ENCODE measurements at regions not wholly inside any gene's neighbourhood (a gene's known extent, or its start where the extent isn't known, plus 50 kb on each side); places are given as distances from the start of the nearest gene placed in this dataset.

DNA sequence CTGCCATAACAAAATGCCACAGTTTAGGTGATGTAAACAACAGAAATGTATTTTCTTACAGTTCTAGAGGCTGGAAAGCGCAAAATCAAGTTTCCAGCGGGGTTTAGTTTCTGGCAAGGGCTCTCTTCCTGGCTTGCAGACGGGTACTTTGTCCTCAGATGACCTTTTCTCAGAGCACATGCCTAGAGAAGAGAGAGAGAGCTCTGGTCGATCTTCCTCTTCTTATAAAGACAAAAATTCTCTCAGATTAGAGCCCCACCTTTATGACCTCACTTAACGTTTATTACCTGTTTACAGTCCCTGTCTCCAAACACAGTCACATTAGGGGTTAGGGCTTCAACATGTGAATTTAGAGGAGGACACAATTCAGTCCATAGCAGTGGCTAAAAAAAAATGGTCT, 119.7 kb downstream of the CETN3 start:
- Histone ChIP-seq H4K91ac (ENCODE audit: insufficient read depth, low read depth, low read length) (no peak overlapping the region), H3K18ac (ENCODE audit: low read depth, low read length) (no peak overlapping the region), H3K9me1 (ENCODE audit: insufficient read depth, low read length) (no peaks in the 10 kb centered on the region), H2BK15ac (ENCODE audit: low read depth, low read length) (no peak overlapping the region), H3K4ac (ENCODE audit: low read depth, low read length) (no peak overlapping the region), H3K27me3 (ENCODE audit: control insufficient read depth, insufficient read depth, low read length) (no peaks in the 10 kb centered on the region), H3K79me1 (ENCODE audit: low read depth in 1 of 2, low read length in 2 of 2) (no peaks in the 10 kb centered on the region), H3K56ac (ENCODE audit: extremely low read depth, insufficient read depth, low read length) (no peak overlapping the region), H2BK120ac (ENCODE audit: low read depth, low read length) (no peak overlapping the region), H3K4me3 (ENCODE audit: insufficient read depth, low read depth, low read length) (no peak overlapping the region), H3K9ac (ENCODE audit: low read depth, low read length) (no peak overlapping the region), H3K23ac (ENCODE audit: low read depth, low read length) (no peak overlapping the region), H3K9me3 (ENCODE audit: control insufficient read depth, insufficient read depth, low read length) (no peaks in the 10 kb centered on the region), H2AK9ac (replicated peaks; ENCODE audit: low read depth, low read length, poor library complexity) (no peak overlapping the region), H3K4me1 (ENCODE audit: control insufficient read depth, insufficient read depth, low read length) (no peaks in the 10 kb centered on the region), H2BK5ac (ENCODE audit: low read depth, low read length, poor library complexity, severe bottlenecking) (no peak overlapping the region), H4K8ac (ENCODE audit: low read depth in 2 of 2, low read length in 2 of 2) (no peak overlapping the region), H3K14ac (replicated peaks; ENCODE audit: low read depth, low read length) (no peak overlapping the region), H3K4me2 (ENCODE audit: low read depth, low read length) (no peak overlapping the region), H3K36me3 (ENCODE audit: control insufficient read depth, insufficient read depth, low read length) (no peaks in the 10 kb centered on the region), H2BK20ac (ENCODE audit: low read depth, low read length) (no peak overlapping the region), H4K5ac (ENCODE audit: low read depth, low read length) (no peak overlapping the region), H2AK5ac (ENCODE audit: low read depth, low read length) (no peak overlapping the region), H4K20me1 (ENCODE audit: insufficient read depth, low read length) (no peaks in the 10 kb centered on the region), H2AFZ (replicated peaks; ENCODE audit: low read length, poor library complexity) (no peak overlapping the region), H3K27ac (ENCODE audit: insufficient read depth, low read length) (no peak overlapping the region)
- in situ Hi-C loops (cut with MboI; ENCODE audit: low sequenced_read_pairs), result no loop called here
- ChIA-PET CTCF (no interaction called here), POLR2A (ENCODE audit: unreplicated experiment) (no interaction called here)
- intact Hi-C loops (cut with micrococcal nuclease), result no loop called here
- DNase-seq, result no peak
- no TSS peak for BruUV-seq (replicated peaks)
- no CpG with 5 or more reads among the region's 5 CpGs for WGBS, 2 experiments (ENCODE audit: extremely low coverage in 2 of 2, insufficient read length in 1 of 2)
- ATAC-seq (ENCODE audit: low read depth), result no peak
- TF ChIP-seq MAFK (IDR thresholded peaks at IDR 0.05; ENCODE audit: low read depth, low read length) (no peak), MAZ (IDR thresholded peaks at IDR 0.05; ENCODE audit: borderline replicate concordance, low read depth, low read length) (no peak), CHD1 (IDR thresholded peaks at IDR 0.05; ENCODE audit: low read depth, low read length) (no peak), RFX5 (IDR thresholded peaks at IDR 0.05; ENCODE audit: low read depth, low read length) (no peak)
- TF ChIP-seq, protein P1, sequence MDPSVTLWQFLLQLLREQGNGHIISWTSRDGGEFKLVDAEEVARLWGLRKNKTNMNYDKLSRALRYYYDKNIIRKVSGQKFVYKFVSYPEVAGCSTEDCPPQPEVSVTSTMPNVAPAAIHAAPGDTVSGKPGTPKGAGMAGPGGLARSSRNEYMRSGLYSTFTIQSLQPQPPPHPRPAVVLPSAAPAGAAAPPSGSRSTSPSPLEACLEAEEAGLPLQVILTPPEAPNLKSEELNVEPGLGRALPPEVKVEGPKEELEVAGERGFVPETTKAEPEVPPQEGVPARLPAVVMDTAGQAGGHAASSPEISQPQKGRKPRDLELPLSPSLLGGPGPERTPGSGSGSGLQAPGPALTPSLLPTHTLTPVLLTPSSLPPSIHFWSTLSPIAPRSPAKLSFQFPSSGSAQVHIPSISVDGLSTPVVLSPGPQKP (IDR thresholded peaks at IDR 0.05; ENCODE audit: borderline replicate concordance, low read depth, low read length), result no peak
- TF ChIP-seq, protein P2, sequence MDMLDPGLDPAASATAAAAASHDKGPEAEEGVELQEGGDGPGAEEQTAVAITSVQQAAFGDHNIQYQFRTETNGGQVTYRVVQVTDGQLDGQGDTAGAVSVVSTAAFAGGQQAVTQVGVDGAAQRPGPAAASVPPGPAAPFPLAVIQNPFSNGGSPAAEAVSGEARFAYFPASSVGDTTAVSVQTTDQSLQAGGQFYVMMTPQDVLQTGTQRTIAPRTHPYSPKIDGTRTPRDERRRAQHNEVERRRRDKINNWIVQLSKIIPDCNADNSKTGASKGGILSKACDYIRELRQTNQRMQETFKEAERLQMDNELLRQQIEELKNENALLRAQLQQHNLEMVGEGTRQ (IDR thresholded peaks at IDR 0.05; ENCODE audit: low read depth, low read length), result no peak
- dilution Hi-C loops (cut with HindIII; ENCODE audit: low sequenced_read_pairs, unreplicated experiment), result no loop called here
